ENCODE measurements at regions not wholly inside any gene's neighbourhood (a gene's known extent, or its start where the extent isn't known, plus 50 kb on each side); places are given as distances from the start of the nearest gene placed in this dataset.
"Not testable (repeated sequence)": the region's sequence is repeated elsewhere in the genome, so short reads cannot be mapped to it uniquely, and the experiment has no call there.

- intact Hi-C loops (cut with micrococcal nuclease); H3K9me3 Mint-ChIP-seq (ENCODE audit: unreplicated experiment); H3K4me1 Mint-ChIP-seq (ENCODE audit: insufficient read depth, unreplicated experiment); H3K27ac Mint-ChIP-seq (ENCODE audit: low read depth, unreplicated experiment); POLR2A ChIA-PET; BruUV-seq (replicated peaks); H3K27me3 Mint-ChIP-seq (ENCODE audit: insufficient read depth, unreplicated experiment); H3K4me3 Mint-ChIP-seq (ENCODE audit: unreplicated experiment): not testable (repeated sequence)
- peak; percentile 43 for TF ChIP-seq CTCF (IDR thresholded peaks at IDR 0.05; ENCODE audit: unreplicated experiment)
- peak; percentile 29 for DNase-seq (ENCODE audit: unreplicated experiment)
- H3K36me3 Mint-ChIP-seq (ENCODE audit: insufficient read depth, unreplicated experiment): peaks cover 39% of the 10 kb centered on the region
- CTCF ChIA-PET: interaction anchor here (1.0 kb wide), 1 partner anchor 9 kb away, joined by 3 read pairs; no protein-coding TSS in a partner anchor
Observed at GRCh38 chr19:27802293-27802692, 1410.7 kb downstream of the UQCRFS1 start.

GRCh38 chr19:27796540-27796939 lies 1416.4 kb downstream of the UQCRFS1 start:
- POLR2A ChIA-PET: no interaction called here
- no peak for DNase-seq (ENCODE audit: unreplicated experiment)
- Mint-ChIP-seq H3K4me1 (ENCODE audit: insufficient read depth, unreplicated experiment) (peaks cover 5% of the 10 kb centered on the region), H3K36me3 (ENCODE audit: insufficient read depth, unreplicated experiment) (peaks cover 26% of the 10 kb centered on the region), H3K27ac (ENCODE audit: low read depth, unreplicated experiment) (peak overlapping the region; percentile 69), H3K9me3 (ENCODE audit: unreplicated experiment) (no peaks in the 10 kb centered on the region), H3K27me3 (ENCODE audit: insufficient read depth, unreplicated experiment) (no peaks in the 10 kb centered on the region), H3K4me3 (ENCODE audit: unreplicated experiment) (no peak overlapping the region)
- TF ChIP-seq CTCF (IDR thresholded peaks at IDR 0.05; ENCODE audit: unreplicated experiment): no peak
- CTCF ChIA-PET: no interaction called here
- BruUV-seq (replicated peaks): TSS peak; percentile 1
- intact Hi-C loops (cut with micrococcal nuclease): no loop called here

- H3K4me3 Mint-ChIP-seq (ENCODE audit: unreplicated experiment): peak overlapping the region; percentile 23
- no peaks in the 10 kb centered on the region for H3K9me3 Mint-ChIP-seq (ENCODE audit: unreplicated experiment)
- BruUV-seq (replicated peaks): no TSS peak
- POLR2A ChIA-PET: no interaction called here
- H3K4me1 Mint-ChIP-seq (ENCODE audit: insufficient read depth, unreplicated experiment): peaks cover 5% of the 10 kb centered on the region
- no peaks in the 10 kb centered on the region for H3K27me3 Mint-ChIP-seq (ENCODE audit: insufficient read depth, unreplicated experiment)
- CTCF ChIA-PET: no interaction called here
- H3K36me3 Mint-ChIP-seq (ENCODE audit: insufficient read depth, unreplicated experiment): peaks cover 22% of the 10 kb centered on the region
- intact Hi-C loops (cut with micrococcal nuclease): no loop called here
- no peak for TF ChIP-seq CTCF (IDR thresholded peaks at IDR 0.05; ENCODE audit: unreplicated experiment)
- DNase-seq (ENCODE audit: unreplicated experiment): no peak
- no peak overlapping the region for H3K27ac Mint-ChIP-seq (ENCODE audit: low read depth, unreplicated experiment)
Observed at GRCh38 chr19:27796073-27796472, 1416.9 kb downstream of the UQCRFS1 start.

GRCh38 chr19:27795369-27795768 lies 1417.6 kb downstream of the UQCRFS1 start:
- intact Hi-C loops (cut with micrococcal nuclease): no loop called here
- TF ChIP-seq CTCF (IDR thresholded peaks at IDR 0.05; ENCODE audit: unreplicated experiment): no peak
- POLR2A ChIA-PET: no interaction called here
- H3K27me3 Mint-ChIP-seq (ENCODE audit: insufficient read depth, unreplicated experiment): no peaks in the 10 kb centered on the region
- H3K27ac Mint-ChIP-seq (ENCODE audit: low read depth, unreplicated experiment): no peak overlapping the region
- CTCF ChIA-PET: no interaction called here
- peak overlapping the region; percentile 23 for H3K4me3 Mint-ChIP-seq (ENCODE audit: unreplicated experiment)
- no peaks in the 10 kb centered on the region for H3K9me3 Mint-ChIP-seq (ENCODE audit: unreplicated experiment)
- BruUV-seq (replicated peaks): no TSS peak
- DNase-seq (ENCODE audit: unreplicated experiment): no peak
- H3K36me3 Mint-ChIP-seq (ENCODE audit: insufficient read depth, unreplicated experiment): peaks cover 19% of the 10 kb centered on the region
- peaks cover 10% of the 10 kb centered on the region for H3K4me1 Mint-ChIP-seq (ENCODE audit: insufficient read depth, unreplicated experiment)
